ENCODE measurements at regions not wholly inside any gene's neighbourhood (a gene's known extent, or its start where the extent isn't known, plus 50 kb on each side); places are given as distances from the start of the nearest gene placed in this dataset.

DNA sequence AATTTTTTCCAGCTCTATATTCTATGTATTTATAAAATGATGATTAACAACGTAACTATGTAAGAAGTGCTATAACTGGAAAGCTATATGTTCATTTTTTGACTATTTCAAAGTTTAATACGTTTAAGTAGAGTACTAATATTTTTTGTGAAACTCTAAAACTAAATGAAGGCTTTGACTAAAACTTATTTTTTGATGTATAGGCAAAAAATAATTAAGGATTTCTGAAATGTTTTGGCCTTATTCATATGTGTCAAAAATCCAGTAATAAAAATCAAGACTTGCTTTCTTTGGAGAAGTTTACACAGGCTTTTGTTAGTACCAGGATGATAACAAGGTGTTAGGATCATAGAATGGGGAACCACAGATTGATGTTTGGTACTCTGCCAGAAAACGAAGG lies 58.2 kb upstream of the ZEB2 start:
- H3K27ac Mint-ChIP-seq, result no peak overlapping the region
- peaks cover 0 to 6% (median 0%) of the 10 kb centered on the region in 4 experiments for H3K27me3 ChIP-seq (replicated peaks in 1 of 4; ENCODE audit: control extremely low read depth in 1 of 4, control insufficient read depth in 3 of 4, insufficient read depth in 4 of 4, low read length in 3 of 4)
- H3K27ac ChIP-seq (ENCODE audit: low read length in 2 of 2), result no peak overlapping the region
- no peaks in the 10 kb centered on the region for H3K9me3 ChIP-seq (ENCODE audit: control extremely low read depth in 1 of 3, control insufficient read depth in 2 of 3, insufficient read depth in 1 of 3, low read length in 2 of 3)
- no peak overlapping the region for H3K9ac ChIP-seq (ENCODE audit: low read length)
- CTCF ChIA-PET, result no interaction called here
- H3K4me3 ChIP-seq (ENCODE audit: control extremely low read depth in 1 of 5, extremely low read depth in 1 of 5, insufficient read depth in 1 of 5, low read depth in 2 of 5, low read length in 4 of 5), result no peak overlapping the region
- no peaks in the 10 kb centered on the region for H3K27me3 Mint-ChIP-seq
- H3K4me2 ChIP-seq (replicated peaks; ENCODE audit: low read depth, low read length, poor library complexity, severe bottlenecking), result no peak overlapping the region
- POLR2A ChIA-PET, result no interaction called here
- TF ChIP-seq, protein P1, sequence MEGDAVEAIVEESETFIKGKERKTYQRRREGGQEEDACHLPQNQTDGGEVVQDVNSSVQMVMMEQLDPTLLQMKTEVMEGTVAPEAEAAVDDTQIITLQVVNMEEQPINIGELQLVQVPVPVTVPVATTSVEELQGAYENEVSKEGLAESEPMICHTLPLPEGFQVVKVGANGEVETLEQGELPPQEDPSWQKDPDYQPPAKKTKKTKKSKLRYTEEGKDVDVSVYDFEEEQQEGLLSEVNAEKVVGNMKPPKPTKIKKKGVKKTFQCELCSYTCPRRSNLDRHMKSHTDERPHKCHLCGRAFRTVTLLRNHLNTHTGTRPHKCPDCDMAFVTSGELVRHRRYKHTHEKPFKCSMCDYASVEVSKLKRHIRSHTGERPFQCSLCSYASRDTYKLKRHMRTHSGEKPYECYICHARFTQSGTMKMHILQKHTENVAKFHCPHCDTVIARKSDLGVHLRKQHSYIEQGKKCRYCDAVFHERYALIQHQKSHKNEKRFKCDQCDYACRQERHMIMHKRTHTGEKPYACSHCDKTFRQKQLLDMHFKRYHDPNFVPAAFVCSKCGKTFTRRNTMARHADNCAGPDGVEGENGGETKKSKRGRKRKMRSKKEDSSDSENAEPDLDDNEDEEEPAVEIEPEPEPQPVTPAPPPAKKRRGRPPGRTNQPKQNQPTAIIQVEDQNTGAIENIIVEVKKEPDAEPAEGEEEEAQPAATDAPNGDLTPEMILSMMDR (IDR thresholded peaks at IDR 0.05), result no peak
- no peak for TF ChIP-seq EZH2 (IDR thresholded peaks at IDR 0.05; ENCODE audit: borderline replicate concordance, insufficient read depth, low read depth, low read length, poor library complexity, severe bottlenecking)
- H3K79me2 ChIP-seq (ENCODE audit: control insufficient read depth, insufficient read depth, low read length), result no peaks in the 10 kb centered on the region
- H3K9me3 Mint-ChIP-seq (ENCODE audit: insufficient read depth), result no peaks in the 10 kb centered on the region
- ATAC-seq (ENCODE audit: low read depth) (no peak), DNase-seq (no peak)
- H2AFZ ChIP-seq (ENCODE audit: insufficient read depth, low read depth, low read length, poor library complexity, severe bottlenecking), result no peak overlapping the region
- H4K20me1 ChIP-seq (ENCODE audit: control insufficient read depth, insufficient read depth, low read length, poor library complexity, severe bottlenecking), result no peaks in the 10 kb centered on the region
- H3K4me1 ChIP-seq (ENCODE audit: control insufficient read depth in 2 of 2, insufficient read depth in 2 of 2, low read length in 2 of 2), result peaks cover 24 to 25% of the 10 kb centered on the region in 2 donors
- no CpG with 5 or more reads among the region's 3 CpGs for WGBS (ENCODE audit: insufficient coverage)
- H3K36me3 ChIP-seq (replicated peaks in 1 of 2; ENCODE audit: control extremely low read depth in 1 of 2, control insufficient read depth in 1 of 2, extremely low read depth in 1 of 2, insufficient read depth in 2 of 2, low read length in 1 of 2), result no peaks in the 10 kb centered on the region
- H3K4me1 Mint-ChIP-seq, result peaks cover 31% of the 10 kb centered on the region
- no peak overlapping the region for H3K4me3 Mint-ChIP-seq
- intact Hi-C loops (cut with micrococcal nuclease), result no loop called here

DNA sequence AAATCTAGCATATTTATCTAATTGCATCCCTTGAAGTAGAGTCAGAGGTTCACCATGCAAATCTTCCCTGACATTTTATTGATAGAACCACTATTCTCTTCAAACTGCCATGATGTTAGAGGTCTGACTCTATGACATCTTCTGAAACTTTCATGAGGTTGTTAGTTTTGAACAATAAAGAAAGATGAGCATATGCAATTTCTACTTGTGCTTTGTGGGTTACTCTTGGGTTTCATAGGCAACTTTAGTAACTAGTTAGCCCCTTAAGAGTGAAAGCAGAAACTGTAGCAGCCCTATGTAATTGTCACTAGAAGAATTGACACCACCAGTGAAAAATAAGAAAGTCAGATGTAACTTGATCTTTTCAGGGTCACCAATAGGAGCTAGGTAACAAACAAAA lies 53.1 kb upstream of the ZEB2 start:
- no peaks in the 10 kb centered on the region for H3K27me3 Mint-ChIP-seq
- ChIA-PET POLR2A (no interaction called here), CTCF (interaction anchor here (0.8 kb wide), 1 partner anchor 9 kb away, joined by 3 read pairs; no protein-coding TSS in a partner anchor)
- H3K4me1 Mint-ChIP-seq, result peaks cover 4% of the 10 kb centered on the region
- Histone ChIP-seq H3K4me2 (replicated peaks; ENCODE audit: low read depth, low read length, poor library complexity, severe bottlenecking) (no peak overlapping the region), H3K79me2 (ENCODE audit: control insufficient read depth, insufficient read depth, low read length) (no peaks in the 10 kb centered on the region), H3K4me1 (ENCODE audit: control insufficient read depth in 2 of 2, insufficient read depth in 2 of 2, low read length in 2 of 2) (no peaks in the 10 kb centered on the region), H3K27me3 (replicated peaks in 1 of 4; ENCODE audit: control extremely low read depth in 1 of 4, control insufficient read depth in 3 of 4, insufficient read depth in 4 of 4, low read length in 3 of 4) (no peaks in the 10 kb centered on the region), H3K27ac (ENCODE audit: low read length in 2 of 2) (no peak overlapping the region), H3K9ac (ENCODE audit: low read length) (no peak overlapping the region), H2AFZ (ENCODE audit: insufficient read depth, low read depth, low read length, poor library complexity, severe bottlenecking) (no peak overlapping the region), H3K9me3 (ENCODE audit: control extremely low read depth in 1 of 3, control insufficient read depth in 2 of 3, insufficient read depth in 1 of 3, low read length in 2 of 3) (no peaks in the 10 kb centered on the region), H3K4me3 (ENCODE audit: control extremely low read depth in 1 of 5, extremely low read depth in 1 of 5, insufficient read depth in 1 of 5, low read depth in 2 of 5, low read length in 4 of 5) (no peak overlapping the region), H4K20me1 (ENCODE audit: control insufficient read depth, insufficient read depth, low read length, poor library complexity, severe bottlenecking) (no peaks in the 10 kb centered on the region), H3K36me3 (replicated peaks in 1 of 2; ENCODE audit: control extremely low read depth in 1 of 2, control insufficient read depth in 1 of 2, extremely low read depth in 1 of 2, insufficient read depth in 2 of 2, low read length in 1 of 2) (no peaks in the 10 kb centered on the region)
- no peak overlapping the region for H3K27ac Mint-ChIP-seq
- intact Hi-C loops (cut with micrococcal nuclease), result no loop called here
- no peak for DNase-seq
- no peak for ATAC-seq (ENCODE audit: low read depth)
- H3K9me3 Mint-ChIP-seq (ENCODE audit: insufficient read depth), result no peaks in the 10 kb centered on the region
- H3K4me3 Mint-ChIP-seq, result no peak overlapping the region
- TF ChIP-seq, protein P1 (IDR thresholded peaks at IDR 0.05), result no peak
